Fibroblast of lung (primary cell): ENCODE measurements at regions not wholly inside any gene's neighbourhood (a gene's known extent, or its start where the extent isn't known, plus 50 kb on each side); places are given as distances from the start of the nearest gene placed in this dataset.
A peak's percentile ranks its signal among the peaks of the same experiment; 100 is the strongest.

Experiments used
- DNase-seq, 2 donors: peaks; one replicate each; pipeline versions ENCODE4 v3.0.0 to v3.0.0-alpha.2; 2010; ENCODE audit warnings: low read depth in 2 of 2
- H2AFZ ChIP-seq: 2 replicates; pipeline ENCODE4 v1.5.1; 2012; ENCODE audit warnings: low read length, control low read depth, inconsistent platforms
- H3K27ac ChIP-seq: 2 replicates; pipeline ENCODE4 v1.5.1; 2011; ENCODE audit warnings: low read length, control low read depth; ENCODE audit not compliant: insufficient read depth
- H3K27me3 ChIP-seq: 2 replicates; pipeline ENCODE4 v1.5.1; 2011; ENCODE audit warnings: mild to moderate bottlenecking, low read length; ENCODE audit not compliant: control insufficient read depth, insufficient read depth
- H3K36me3 ChIP-seq: 2 replicates; pipeline ENCODE4 v1.5.1; 2011; ENCODE audit warnings: low read length; ENCODE audit not compliant: control insufficient read depth, insufficient read depth
- H3K4me1 ChIP-seq: 2 replicates; pipeline ENCODE4 v1.5.1; 2011; ENCODE audit warnings: low read length; ENCODE audit not compliant: control insufficient read depth, insufficient read depth; ENCODE audit errors: extremely low read depth
- H3K4me2 ChIP-seq: 2 replicates; pipeline ENCODE4 v1.5.1; 2011; ENCODE audit warnings: low read length, control low read depth; ENCODE audit not compliant: insufficient read depth; ENCODE audit errors: extremely low read depth
- H3K4me3 ChIP-seq, 4 experiments: fragments of 200-600 bp in 1 of 4; sonication (generic) in 1 of 4; replicated peaks in 1 of 4; 2 replicates each; pipeline ENCODE4 v1.5.1; 2011 to 2016; ENCODE audit warnings: low read length in 4 of 4, low read depth in 3 of 4, mild to moderate bottlenecking in 3 of 4, control low read depth in 2 of 4, inconsistent platforms in 1 of 4, mixed read lengths in 1 of 4; ENCODE audit not compliant: insufficient read depth in 1 of 4; ENCODE audit errors: control extremely low read depth in 1 of 4
- H3K79me2 ChIP-seq: 2 replicates; pipeline ENCODE4 v1.5.1; 2012; ENCODE audit warnings: mild to moderate bottlenecking, low read length, inconsistent platforms; ENCODE audit not compliant: control insufficient read depth, insufficient read depth
- H3K9ac ChIP-seq: 2 replicates; pipeline ENCODE4 v1.5.1; 2011; ENCODE audit warnings: mild to moderate bottlenecking, low read length, control low read depth; ENCODE audit not compliant: insufficient read depth
- H3K9me3 ChIP-seq: 2 replicates; pipeline ENCODE4 v1.5.1; 2012; ENCODE audit warnings: low read depth, low read length; ENCODE audit not compliant: control insufficient read depth, insufficient read depth
- H4K20me1 ChIP-seq: 2 replicates; pipeline ENCODE4 v1.5.1; 2011; ENCODE audit warnings: low read length; ENCODE audit not compliant: control insufficient read depth, insufficient read depth; ENCODE audit errors: extremely low read depth
- CTCF ChIP-seq, 2 donors: IDR thresholded peaks in 1 of 2; conservative IDR thresholded peaks in 1 of 2; 1 replicate in 1 of 2; 2 replicates in 1 of 2; pipeline ENCODE4 v1.5.1; 2011 to 2012; ENCODE audit warnings: low read length in 2 of 2, control low read depth in 1 of 2, inconsistent platforms in 1 of 2, low read depth in 1 of 2, mild to moderate bottlenecking in 1 of 2
- EZH2 ChIP-seq: IDR thresholded peaks from 2 replicates; pipeline ENCODE4 v1.5.1; 2012; ENCODE audit warnings: low read length, control low read depth, mild to moderate bottlenecking; ENCODE audit errors: missing control alignments

- Histone ChIP-seq H2AFZ (no peak overlapping the region), H3K36me3 (no peaks in the 10 kb centered on the region), H3K4me2 (no peak overlapping the region), H3K79me2 (no peaks in the 10 kb centered on the region), H3K4me1 (no peaks in the 10 kb centered on the region), H3K4me3 (no peak overlapping the region), H3K27ac (no peak overlapping the region), H4K20me1 (no peaks in the 10 kb centered on the region), H3K27me3 (no peaks in the 10 kb centered on the region), H3K9me3 (no peaks in the 10 kb centered on the region), H3K9ac (no peak overlapping the region)
- peak in 1 of 2 donors; percentile 5 for DNase-seq
- TF ChIP-seq CTCF (conservative IDR thresholded peaks at IDR 0.05 in 1 of 2, IDR thresholded peaks at IDR 0.05 in 1 of 2; ENCODE audit: low read depth in 1 of 2, low read length in 2 of 2) (no peak), EZH2 (no peak)
Measured at GRCh38 chr12:77406219-77406905, 341.0 kb upstream of the E2F7 start.

- peak; percentile 35 to 89 for DNase-seq
- no peak overlapping the region for H3K4me2 ChIP-seq
Measured at GRCh38 chr12:77402716-77403115, 337.3 kb upstream of the E2F7 start.

GRCh38 chr12:77401770-77402081, 336.4 kb upstream of the E2F7 start:
- Histone ChIP-seq H3K79me2 (no peaks in the 10 kb centered on the region), H3K4me1 (no peaks in the 10 kb centered on the region), H3K4me2 (no peak overlapping the region), H4K20me1 (no peaks in the 10 kb centered on the region), H3K27ac (no peak overlapping the region), H2AFZ (no peak overlapping the region), H3K4me3 (no peak overlapping the region), H3K36me3 (no peaks in the 10 kb centered on the region), H3K27me3 (no peaks in the 10 kb centered on the region), H3K9me3 (no peaks in the 10 kb centered on the region), H3K9ac (no peak overlapping the region)
- no peak for DNase-seq
- TF ChIP-seq EZH2 (no peak), CTCF (conservative IDR thresholded peaks at IDR 0.05 in 1 of 2, IDR thresholded peaks at IDR 0.05 in 1 of 2; ENCODE audit: low read depth in 1 of 2, low read length in 2 of 2) (no peak)

More at GRCh38 chr12:77402716-77403115, 337.3 kb upstream of the E2F7 start:
- Histone ChIP-seq H4K20me1 (no peaks in the 10 kb centered on the region), H3K9ac (no peak overlapping the region), H3K4me3 (no peak overlapping the region), H2AFZ (no peak overlapping the region), H3K9me3 (no peaks in the 10 kb centered on the region), H3K4me1 (no peaks in the 10 kb centered on the region), H3K27me3 (no peaks in the 10 kb centered on the region), H3K27ac (no peak overlapping the region), H3K36me3 (no peaks in the 10 kb centered on the region), H3K79me2 (no peaks in the 10 kb centered on the region)
- no peak for TF ChIP-seq EZH2
- no peak for TF ChIP-seq CTCF (conservative IDR thresholded peaks at IDR 0.05 in 1 of 2, IDR thresholded peaks at IDR 0.05 in 1 of 2; ENCODE audit: low read depth in 1 of 2, low read length in 2 of 2)
